ENCODE measurements at regions not wholly inside any gene's neighbourhood (a gene's known extent, or its start where the extent isn't known, plus 50 kb on each side); places are given as distances from the start of the nearest gene placed in this dataset.

DNA sequence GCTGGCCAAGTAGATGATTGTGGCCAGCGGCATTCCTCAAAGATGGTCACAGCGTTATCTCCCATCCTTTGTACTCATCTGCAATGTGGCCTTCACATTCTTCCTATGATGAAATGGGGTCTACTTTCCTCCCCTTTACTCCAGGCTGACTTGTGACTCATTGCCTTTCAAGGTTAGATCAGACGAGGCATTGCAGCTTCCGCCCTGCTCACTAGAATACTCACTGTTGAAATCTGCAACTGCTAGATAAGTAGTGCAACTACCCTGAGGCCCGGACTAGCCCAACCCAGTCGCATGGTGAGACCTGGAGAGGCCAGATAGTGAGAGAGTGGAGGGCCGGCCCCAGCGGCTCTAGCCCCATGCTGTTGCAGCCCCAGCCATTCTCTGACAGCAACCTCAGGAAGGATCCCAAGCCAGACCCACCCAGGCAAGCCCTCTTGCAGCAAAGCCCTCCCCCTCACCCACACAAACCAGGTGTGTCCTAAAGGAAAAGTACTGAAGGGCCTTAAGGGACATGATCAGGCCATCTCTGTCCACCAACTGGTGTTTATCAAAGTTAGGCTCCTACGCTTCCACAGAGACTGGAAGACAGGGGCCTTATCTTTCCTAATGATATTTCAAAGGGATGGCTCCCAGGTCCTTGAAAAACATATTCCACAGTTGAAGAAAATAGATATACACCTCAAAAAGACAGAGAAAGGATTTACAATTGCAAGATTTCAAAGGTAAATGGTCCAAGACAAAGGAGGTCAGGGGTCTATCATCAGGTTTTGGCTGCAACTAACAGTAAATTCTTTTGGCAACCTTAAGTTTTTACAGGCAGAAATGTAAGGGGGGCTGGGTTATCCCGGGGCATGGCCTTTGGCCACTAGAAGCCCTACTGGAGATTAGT is 107.2 kb upstream of the TRIM24 start:
- no peak for TF ChIP-seq YY1 (IDR thresholded peaks at IDR 0.05; ENCODE audit: low read depth, low read length)
- no peak for TF ChIP-seq POLR2A (IDR thresholded peaks at IDR 0.05; ENCODE audit: low read depth, low read length)
- no peak for TF ChIP-seq SP1 (IDR thresholded peaks at IDR 0.05; ENCODE audit: low read depth, low read length)
- TF ChIP-seq GABPA (IDR thresholded peaks at IDR 0.05; ENCODE audit: low read depth): no peak
- TF ChIP-seq CBX5 (IDR thresholded peaks at IDR 0.05; ENCODE audit: low read depth): no peak
- TF ChIP-seq, protein P1, sequence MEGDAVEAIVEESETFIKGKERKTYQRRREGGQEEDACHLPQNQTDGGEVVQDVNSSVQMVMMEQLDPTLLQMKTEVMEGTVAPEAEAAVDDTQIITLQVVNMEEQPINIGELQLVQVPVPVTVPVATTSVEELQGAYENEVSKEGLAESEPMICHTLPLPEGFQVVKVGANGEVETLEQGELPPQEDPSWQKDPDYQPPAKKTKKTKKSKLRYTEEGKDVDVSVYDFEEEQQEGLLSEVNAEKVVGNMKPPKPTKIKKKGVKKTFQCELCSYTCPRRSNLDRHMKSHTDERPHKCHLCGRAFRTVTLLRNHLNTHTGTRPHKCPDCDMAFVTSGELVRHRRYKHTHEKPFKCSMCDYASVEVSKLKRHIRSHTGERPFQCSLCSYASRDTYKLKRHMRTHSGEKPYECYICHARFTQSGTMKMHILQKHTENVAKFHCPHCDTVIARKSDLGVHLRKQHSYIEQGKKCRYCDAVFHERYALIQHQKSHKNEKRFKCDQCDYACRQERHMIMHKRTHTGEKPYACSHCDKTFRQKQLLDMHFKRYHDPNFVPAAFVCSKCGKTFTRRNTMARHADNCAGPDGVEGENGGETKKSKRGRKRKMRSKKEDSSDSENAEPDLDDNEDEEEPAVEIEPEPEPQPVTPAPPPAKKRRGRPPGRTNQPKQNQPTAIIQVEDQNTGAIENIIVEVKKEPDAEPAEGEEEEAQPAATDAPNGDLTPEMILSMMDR (IDR thresholded peaks at IDR 0.05 in 2 of 3, conservative IDR thresholded peaks at IDR 0.05 in 1 of 3; ENCODE audit: control insufficient read depth in 2 of 3, extremely low read depth in 1 of 3, insufficient read depth in 1 of 3, low read depth in 3 of 3, low read length in 3 of 3): no peak
- no peak for TF ChIP-seq RAD21 (IDR thresholded peaks at IDR 0.05; ENCODE audit: insufficient read depth, low read depth, low read length)
- TF ChIP-seq IKZF1 (conservative IDR thresholded peaks at IDR 0.05): no peak
- TF ChIP-seq ASH2L (IDR thresholded peaks at IDR 0.05; ENCODE audit: borderline replicate concordance, low read depth): no peak
- TF ChIP-seq EZH2 (IDR thresholded peaks at IDR 0.05; ENCODE audit: borderline replicate concordance, control insufficient read depth, low read depth, low read length): no peak
- TF ChIP-seq FOXK2 (IDR thresholded peaks at IDR 0.05): no peak
